Neural cell (in vitro differentiated cells): ENCODE measurements at regions not wholly inside any gene's neighbourhood (a gene's known extent, or its start where the extent isn't known, plus 50 kb on each side); places are given as distances from the start of the nearest gene placed in this dataset.

Source experiments
- H2AFZ ChIP-seq: fragments of 200-600, 300-800 bp; sonication (generic), shearing (Covaris generic); 2 replicates; pipeline ENCODE4 v1.6.0; 2014; ENCODE audit warnings: low read depth, mild to moderate bottlenecking, antibody characterized with exemption, low read length, moderate library complexity
- H3F3A ChIP-seq: fragments of 200-600 bp; shearing (Covaris generic); 2 replicates; pipeline ENCODE4 v1.6.1; 2016; ENCODE audit warnings: mild to moderate bottlenecking, moderate library complexity, mixed read lengths, antibody characterized with exemption, low read length; ENCODE audit not compliant: insufficient read depth, poor library complexity, severe bottlenecking
- H3K27ac ChIP-seq: fragments of 200-600, 300-800 bp; sonication (generic), shearing (Covaris generic); 2 replicates; pipeline ENCODE4 v1.5.1; 2014; ENCODE audit warnings: mild to moderate bottlenecking, low read length, moderate library complexity
- H3K27me3 ChIP-seq: fragments of 300-800, 200-600 bp; sonication (generic), shearing (Covaris generic); 2 replicates; pipeline ENCODE4 v1.6.0; 2014; ENCODE audit warnings: mild to moderate bottlenecking, low read depth, low read length, moderate library complexity; ENCODE audit not compliant: insufficient read depth
- H3K36me3 ChIP-seq: fragments of 300-800, 200-600 bp; sonication (generic), shearing (Covaris generic); 2 replicates; pipeline ENCODE4 v1.5.1; 2014; ENCODE audit warnings: mild to moderate bottlenecking, antibody characterized with exemption, low read length, moderate library complexity; ENCODE audit not compliant: insufficient read depth
- H3K4me2 ChIP-seq: fragments of 300-800, 200-600 bp; sonication (generic), shearing (Covaris generic); 2 replicates; pipeline ENCODE4 v1.6.0; 2014; ENCODE audit warnings: mild to moderate bottlenecking, low read length
- H3K4me3 ChIP-seq: fragments of 300-800, 200-600 bp; sonication (generic), shearing (Covaris generic); 2 replicates; pipeline ENCODE4 v1.5.1; 2014; ENCODE audit warnings: mild to moderate bottlenecking, low read length, moderate library complexity
- H3K79me2 ChIP-seq: fragments of 200-600 bp; shearing (Covaris generic); replicated peaks from 2 replicates; pipeline ENCODE4 v1.6.0; 2014; ENCODE audit warnings: mild to moderate bottlenecking, low read length, moderate library complexity; ENCODE audit not compliant: insufficient read depth
- H3K9ac ChIP-seq: fragments of 300-800, 200-600 bp; sonication (generic), shearing (Covaris generic); 2 replicates; pipeline ENCODE4 v1.6.1; 2016; ENCODE audit warnings: mild to moderate bottlenecking, low read length, mixed read lengths
- H3K9me2 ChIP-seq: fragments of 200-600 bp; shearing (Covaris generic); 2 replicates; pipeline ENCODE4 v1.6.1; 2016; ENCODE audit warnings: mild to moderate bottlenecking, low read length, mixed read lengths; ENCODE audit not compliant: insufficient read depth
- H3K9me3 ChIP-seq: fragments of 200-600, 300-800 bp; sonication (generic), shearing (Covaris generic); 2 replicates; pipeline ENCODE4 v1.6.1; 2016; ENCODE audit warnings: mild to moderate bottlenecking, mixed run types, low read length, moderate library complexity, mixed read lengths
- H4K20me1 ChIP-seq: fragments of 200-600 bp; shearing (Covaris generic); 2 replicates; pipeline ENCODE4 v1.6.1; 2016; ENCODE audit warnings: mild to moderate bottlenecking, mixed run types; ENCODE audit not compliant: insufficient read depth
- CTCF ChIP-seq: fragments of 450-650 bp; IDR thresholded peaks from 2 replicates; pipeline ENCODE4 v1.5.1; 2014; ENCODE audit warnings: antibody characterized with exemption, mild to moderate bottlenecking, moderate library complexity; ENCODE audit not compliant: poor library complexity, severe bottlenecking
- EP300 ChIP-seq: fragments of 450-650 bp; conservative IDR thresholded peaks from 2 replicates; pipeline ENCODE4 v1.6.1; 2014; ENCODE audit warnings: antibody characterized with exemption, mild to moderate bottlenecking, moderate library complexity; ENCODE audit not compliant: poor library complexity, severe bottlenecking
- EZH2 ChIP-seq: fragments of 200-600, 300-800 bp; shearing (Covaris generic), sonication (generic); IDR thresholded peaks from 2 replicates; pipeline ENCODE4 v1.6.1; 2014; ENCODE audit warnings: antibody characterized with exemption, low read length, borderline replicate concordance, mild to moderate bottlenecking; ENCODE audit not compliant: insufficient read depth, poor library complexity, severe bottlenecking
- MXI1 ChIP-seq: fragments of 450-650 bp; conservative IDR thresholded peaks from 2 replicates; pipeline ENCODE4 v1.6.1; 2014; ENCODE audit warnings: antibody characterized with exemption, mild to moderate bottlenecking; ENCODE audit not compliant: poor library complexity, severe bottlenecking
- POLR2AphosphoS5 ChIP-seq: IDR thresholded peaks from 2 replicates; pipeline ENCODE4 v1.6.1; 2012
- RAD21 ChIP-seq: fragments of 450-650 bp; conservative IDR thresholded peaks from 2 replicates; pipeline ENCODE4 v1.6.1; 2014; ENCODE audit warnings: antibody characterized with exemption, mild to moderate bottlenecking, moderate library complexity
- SMC3 ChIP-seq: fragments of 450-650 bp; conservative IDR thresholded peaks from 2 replicates; pipeline ENCODE4 v1.6.1; 2014; ENCODE audit warnings: antibody characterized with exemption, mild to moderate bottlenecking, moderate library complexity; ENCODE audit not compliant: poor library complexity
- TAF1 ChIP-seq: IDR thresholded peaks from 2 replicates; pipeline ENCODE4 v1.6.1; 2012; ENCODE audit warnings: low read depth
- TF ChIP-seq, protein P1 (sequence below): IDR thresholded peaks from 2 replicates; pipeline ENCODE4 v1.6.1; 2012; ENCODE audit warnings: borderline replicate concordance

DNA sequence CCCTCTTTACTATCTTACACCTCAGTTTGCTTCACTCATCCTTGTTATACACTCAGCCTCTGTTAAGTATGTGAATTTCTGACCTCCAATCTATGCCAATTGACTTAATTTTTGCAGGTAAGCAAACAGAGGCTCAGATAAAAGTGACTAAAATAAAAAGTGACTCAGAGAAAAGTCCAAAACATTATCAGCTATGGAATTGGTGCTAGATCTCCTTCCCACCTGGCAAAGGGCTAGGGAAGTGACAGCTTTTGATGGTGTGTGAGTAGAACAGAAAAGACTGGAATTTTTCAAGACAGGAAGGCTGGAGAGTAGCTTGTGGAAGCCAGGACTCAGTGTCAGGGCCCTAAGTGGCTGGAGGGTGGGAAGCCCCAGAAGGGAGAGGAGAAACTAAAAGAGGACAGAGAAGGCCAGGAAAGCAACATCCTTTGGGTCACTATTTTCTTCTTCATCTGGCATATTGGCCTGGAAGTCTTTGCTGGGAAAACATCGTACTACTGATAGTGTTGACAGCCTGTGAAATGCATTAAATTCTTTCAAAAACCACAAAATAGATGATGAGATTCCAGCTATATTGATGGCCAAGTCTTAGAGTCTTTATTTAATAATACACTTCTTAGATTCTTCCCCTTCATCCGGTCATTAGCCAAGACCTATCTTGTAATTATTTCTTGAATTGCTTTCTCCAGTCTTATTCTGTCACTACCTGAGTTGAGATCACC is 392.8 kb downstream of the RAPGEF2 start:
- H2AFZ ChIP-seq: no peak overlapping the region

GRCh38 chr4:159496248-159496647 is 393.4 kb downstream of the RAPGEF2 start:
- no peaks in the 10 kb centered on the region for H3K9me2 ChIP-seq
- H3K79me2 ChIP-seq: no peaks in the 10 kb centered on the region
- H3F3A ChIP-seq: no peaks in the 10 kb centered on the region
- no peak overlapping the region for H2AFZ ChIP-seq
- TF ChIP-seq MXI1: no peak
- no peak for TF ChIP-seq CTCF
- TF ChIP-seq POLR2AphosphoS5: no peak
- TF ChIP-seq, protein P1, sequence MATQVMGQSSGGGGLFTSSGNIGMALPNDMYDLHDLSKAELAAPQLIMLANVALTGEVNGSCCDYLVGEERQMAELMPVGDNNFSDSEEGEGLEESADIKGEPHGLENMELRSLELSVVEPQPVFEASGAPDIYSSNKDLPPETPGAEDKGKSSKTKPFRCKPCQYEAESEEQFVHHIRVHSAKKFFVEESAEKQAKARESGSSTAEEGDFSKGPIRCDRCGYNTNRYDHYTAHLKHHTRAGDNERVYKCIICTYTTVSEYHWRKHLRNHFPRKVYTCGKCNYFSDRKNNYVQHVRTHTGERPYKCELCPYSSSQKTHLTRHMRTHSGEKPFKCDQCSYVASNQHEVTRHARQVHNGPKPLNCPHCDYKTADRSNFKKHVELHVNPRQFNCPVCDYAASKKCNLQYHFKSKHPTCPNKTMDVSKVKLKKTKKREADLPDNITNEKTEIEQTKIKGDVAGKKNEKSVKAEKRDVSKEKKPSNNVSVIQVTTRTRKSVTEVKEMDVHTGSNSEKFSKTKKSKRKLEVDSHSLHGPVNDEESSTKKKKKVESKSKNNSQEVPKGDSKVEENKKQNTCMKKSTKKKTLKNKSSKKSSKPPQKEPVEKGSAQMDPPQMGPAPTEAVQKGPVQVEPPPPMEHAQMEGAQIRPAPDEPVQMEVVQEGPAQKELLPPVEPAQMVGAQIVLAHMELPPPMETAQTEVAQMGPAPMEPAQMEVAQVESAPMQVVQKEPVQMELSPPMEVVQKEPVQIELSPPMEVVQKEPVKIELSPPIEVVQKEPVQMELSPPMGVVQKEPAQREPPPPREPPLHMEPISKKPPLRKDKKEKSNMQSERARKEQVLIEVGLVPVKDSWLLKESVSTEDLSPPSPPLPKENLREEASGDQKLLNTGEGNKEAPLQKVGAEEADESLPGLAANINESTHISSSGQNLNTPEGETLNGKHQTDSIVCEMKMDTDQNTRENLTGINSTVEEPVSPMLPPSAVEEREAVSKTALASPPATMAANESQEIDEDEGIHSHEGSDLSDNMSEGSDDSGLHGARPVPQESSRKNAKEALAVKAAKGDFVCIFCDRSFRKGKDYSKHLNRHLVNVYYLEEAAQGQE: no peak
- TF ChIP-seq RAD21: no peak
- no peak for TF ChIP-seq SMC3
- TF ChIP-seq TAF1: no peak
- no peak for TF ChIP-seq EP300
- TF ChIP-seq EZH2: no peak
- no peak overlapping the region for H3K9ac ChIP-seq
- no peak overlapping the region for H3K27ac ChIP-seq
- H3K36me3 ChIP-seq: no peaks in the 10 kb centered on the region
- H3K4me3 ChIP-seq: no peak overlapping the region
- no peak overlapping the region for H3K4me2 ChIP-seq
- no peaks in the 10 kb centered on the region for H4K20me1 ChIP-seq
- no peaks in the 10 kb centered on the region for H3K27me3 ChIP-seq
- H3K9me3 ChIP-seq: peaks cover 6% of the 10 kb centered on the region

More for the DNA sequence above, 392.8 kb downstream of the RAPGEF2 start:
- Histone ChIP-seq H3K9ac (no peak overlapping the region), H3K27ac (no peak overlapping the region), H4K20me1 (no peaks in the 10 kb centered on the region), H3K36me3 (no peaks in the 10 kb centered on the region), H3K27me3 (no peaks in the 10 kb centered on the region), H3K79me2 (no peaks in the 10 kb centered on the region), H3K9me3 (peaks cover 6% of the 10 kb centered on the region), H3F3A (no peaks in the 10 kb centered on the region), H3K4me2 (no peak overlapping the region), H3K4me3 (no peak overlapping the region), H3K9me2 (no peaks in the 10 kb centered on the region)
- TF ChIP-seq, protein P1: no peak
- TF ChIP-seq SMC3 (no peak), EZH2 (no peak), MXI1 (no peak), CTCF (no peak)
